ENCODE measurements at regions not wholly inside any gene's neighbourhood (a gene's known extent, or its start where the extent isn't known, plus 50 kb on each side); places are given as distances from the start of the nearest gene placed in this dataset.

GRCh38 chr11:38543311-38543710 lies 1945.3 kb upstream of the RAG2 start:
- TF ChIP-seq SRF (IDR thresholded peaks at IDR 0.05; ENCODE audit: low read depth, low read length): no peak
- no peak for TF ChIP-seq POLR2G (IDR thresholded peaks at IDR 0.05; ENCODE audit: low read depth, low read length)
- no peak for TF ChIP-seq PATZ1 (CRISPR knock-in tag; IDR thresholded peaks at IDR 0.05)
- TF ChIP-seq EZH2 (conservative IDR thresholded peaks at IDR 0.05; ENCODE audit: low read depth, low read length): no peak
- no peak for TF ChIP-seq POLR2AphosphoS5 (IDR thresholded peaks at IDR 0.05; ENCODE audit: low read depth, low read length)

All from HepG2 (cell line).